Uterus (tissue), 2 donors: ENCODE measurements at regions not wholly inside any gene's neighbourhood (a gene's known extent, or its start where the extent isn't known, plus 50 kb on each side); places are given as distances from the start of the nearest gene placed in this dataset.

ENCODE experiments used
- POLR2A ChIP-seq, 2 donors: fragments of 450-650 bp; IDR thresholded peaks; one replicate each; pipeline ENCODE4 v1.6.1; 2016; ENCODE audit warnings: antibody characterized with exemption in 2 of 2, mild to moderate bottlenecking in 1 of 2, moderate library complexity in 1 of 2
- TF ChIP-seq, protein P1 (sequence below), 4 experiments: fragments of 200-600 bp in 2 of 4; fragments of 450-650 bp in 2 of 4; sonication (generic) in 2 of 4; IDR thresholded peaks; one replicate each; pipeline ENCODE4 v1.5.1; 2016 to 2019; ENCODE audit warnings: antibody characterized with exemption in 4 of 4, mild to moderate bottlenecking in 2 of 4, moderate library complexity in 1 of 4

- TF ChIP-seq, protein P1, sequence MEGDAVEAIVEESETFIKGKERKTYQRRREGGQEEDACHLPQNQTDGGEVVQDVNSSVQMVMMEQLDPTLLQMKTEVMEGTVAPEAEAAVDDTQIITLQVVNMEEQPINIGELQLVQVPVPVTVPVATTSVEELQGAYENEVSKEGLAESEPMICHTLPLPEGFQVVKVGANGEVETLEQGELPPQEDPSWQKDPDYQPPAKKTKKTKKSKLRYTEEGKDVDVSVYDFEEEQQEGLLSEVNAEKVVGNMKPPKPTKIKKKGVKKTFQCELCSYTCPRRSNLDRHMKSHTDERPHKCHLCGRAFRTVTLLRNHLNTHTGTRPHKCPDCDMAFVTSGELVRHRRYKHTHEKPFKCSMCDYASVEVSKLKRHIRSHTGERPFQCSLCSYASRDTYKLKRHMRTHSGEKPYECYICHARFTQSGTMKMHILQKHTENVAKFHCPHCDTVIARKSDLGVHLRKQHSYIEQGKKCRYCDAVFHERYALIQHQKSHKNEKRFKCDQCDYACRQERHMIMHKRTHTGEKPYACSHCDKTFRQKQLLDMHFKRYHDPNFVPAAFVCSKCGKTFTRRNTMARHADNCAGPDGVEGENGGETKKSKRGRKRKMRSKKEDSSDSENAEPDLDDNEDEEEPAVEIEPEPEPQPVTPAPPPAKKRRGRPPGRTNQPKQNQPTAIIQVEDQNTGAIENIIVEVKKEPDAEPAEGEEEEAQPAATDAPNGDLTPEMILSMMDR (IDR thresholded peaks at IDR 0.05) = no peak
- no peak for TF ChIP-seq POLR2A (IDR thresholded peaks at IDR 0.05)
Observed at GRCh38 chr4:125421547-125421946, 106.8 kb downstream of the FAT4 start.
